OCI-LY7 (cell line): ENCODE measurements at regions not wholly inside any gene's neighbourhood (a gene's known extent, or its start where the extent isn't known, plus 50 kb on each side); places are given as distances from the start of the nearest gene placed in this dataset.

Experiments used
- BruUV-seq: library from RNA; stranded (reverse); fragments of 400-500 nt; replicated peaks from 2 replicates; lab custom pipeline; 2021; lab: Mats Ljungman, UMichigan
- CTCF ChIA-PET: fragments of 300-600 bp; sonication (Branson Sonifier 250); formaldehyde crosslinking; loops from one replicate; lab custom pipeline; 2022; ENCODE audit warnings: antibody characterized with exemption; ENCODE audit not compliant: unreplicated experiment; lab: Charles Lee
- POLR2A ChIA-PET: fragments of 300-600 bp; sonication (Branson Sonifier 250); formaldehyde crosslinking; loops from one replicate; lab custom pipeline; 2022; ENCODE audit warnings: antibody characterized with exemption; lab: Charles Lee
- DNase-seq: peaks from one replicate; pipeline ENCODE4 v3.0.0-alpha.2; 2015; ENCODE audit warnings: low spot score
- H2AFZ ChIP-seq: fragments of 200-600 bp; sonication (generic), shearing (Covaris generic); 2 replicates; pipeline ENCODE4 v1.6.1; 2014; ENCODE audit warnings: mild to moderate bottlenecking, antibody characterized with exemption, low read length, moderate library complexity
- H3K27ac ChIP-seq: fragments of 200-600 bp; sonication (generic); 2 replicates; pipeline ENCODE4 v1.5.1; 2014; ENCODE audit warnings: mixed run types, low read depth, mild to moderate bottlenecking, moderate library complexity, low read length, inconsistent platforms; ENCODE audit not compliant: poor library complexity, severe bottlenecking
- H3K36me3 ChIP-seq: fragments of 200-600 bp; sonication (generic); 2 replicates; pipeline ENCODE4 v1.6.1; 2014; ENCODE audit warnings: mild to moderate bottlenecking, antibody characterized with exemption, low read length, moderate library complexity, mixed read lengths; ENCODE audit not compliant: insufficient read depth
- H3K4me1 ChIP-seq: fragments of 200-600 bp; sonication (generic); 2 replicates; pipeline ENCODE4 v1.5.1; 2014; ENCODE audit warnings: mild to moderate bottlenecking, low read length; ENCODE audit not compliant: insufficient read depth, poor library complexity, severe bottlenecking
- H3K4me2 ChIP-seq: fragments of 200-600 bp; sonication (generic); 2 replicates; pipeline ENCODE4 v1.6.1; 2014; ENCODE audit warnings: mild to moderate bottlenecking, low read length
- H3K4me3 ChIP-seq: fragments of 200-600 bp; sonication (generic); 2 replicates; pipeline ENCODE4 v1.5.1; 2014; ENCODE audit warnings: mild to moderate bottlenecking, low read depth, low read length; ENCODE audit not compliant: poor library complexity, severe bottlenecking
- H3K79me2 ChIP-seq: fragments of 200-600 bp; sonication (generic); 2 replicates; pipeline ENCODE4 v1.6.1; 2016; ENCODE audit warnings: low read depth, mild to moderate bottlenecking, low read length, moderate library complexity, mixed read lengths; ENCODE audit not compliant: insufficient read depth
- H3K9me2 ChIP-seq: fragments of 200-600 bp; sonication (generic); 2 replicates; pipeline ENCODE4 v1.6.1; 2016; ENCODE audit warnings: mild to moderate bottlenecking, low read length, mixed read lengths; ENCODE audit not compliant: insufficient read depth
- H3K9me3 ChIP-seq: fragments of 200-600 bp; sonication (generic); 2 replicates; pipeline ENCODE4 v1.6.1; 2014; ENCODE audit warnings: mild to moderate bottlenecking, mixed run types, low read length, mixed read lengths
- H4K20me1 ChIP-seq: fragments of 200-600 bp; sonication (generic); 2 replicates; pipeline ENCODE4 v1.6.1; 2014; ENCODE audit warnings: mild to moderate bottlenecking, antibody characterized with exemption, low read length, moderate library complexity, mixed read lengths; ENCODE audit not compliant: insufficient read depth
- EZH2phosphoT487 ChIP-seq: fragments of 200-600 bp; sonication (generic); IDR thresholded peaks from 2 replicates; pipeline ENCODE4 v1.6.1; 2018; ENCODE audit warnings: low read depth, borderline replicate concordance, mild to moderate bottlenecking, mixed run types, antibody characterized with exemption, low read length, moderate library complexity, mixed read lengths
- intact Hi-C: fragments of 100-400 bp; cut with micrococcal nuclease; formaldehyde crosslinking; loops from one replicate; pipeline ENCODE4 v1.10.0; 2022; ENCODE audit not compliant: unreplicated experiment
- TF ChIP-seq, protein P1 (sequence below): fragments of 200-600 bp; sonication (generic); conservative IDR thresholded peaks from 2 replicates; pipeline ENCODE4 v1.5.1; 2014; ENCODE audit warnings: mild to moderate bottlenecking, antibody characterized with exemption, low read length, moderate library complexity, mixed read lengths

DNA sequence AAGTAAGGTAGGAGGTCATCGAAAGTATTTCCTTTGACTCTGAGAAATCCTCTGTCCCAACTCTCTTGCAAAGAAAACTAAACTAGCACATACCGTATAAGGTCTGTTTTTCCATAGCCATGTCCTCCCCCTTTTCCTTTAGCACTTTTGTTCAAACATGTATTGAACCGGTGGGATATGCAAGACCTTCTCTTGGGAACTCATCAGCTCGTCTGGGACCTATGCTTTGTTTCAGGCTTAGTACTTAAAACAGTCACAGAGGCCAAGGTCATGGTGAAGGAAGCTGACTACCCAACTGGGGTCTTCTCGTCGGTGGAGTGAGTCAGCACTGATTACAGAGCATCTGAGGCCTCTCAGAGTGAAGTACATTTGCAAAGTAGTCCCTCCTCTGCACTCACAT is 185.0 kb downstream of the ZBTB18 start:
- no peaks in the 10 kb centered on the region for H3K9me3 ChIP-seq
- BruUV-seq = no TSS peak
- H2AFZ ChIP-seq = no peak overlapping the region
- no peak for TF ChIP-seq EZH2phosphoT487
- TF ChIP-seq, protein P1, sequence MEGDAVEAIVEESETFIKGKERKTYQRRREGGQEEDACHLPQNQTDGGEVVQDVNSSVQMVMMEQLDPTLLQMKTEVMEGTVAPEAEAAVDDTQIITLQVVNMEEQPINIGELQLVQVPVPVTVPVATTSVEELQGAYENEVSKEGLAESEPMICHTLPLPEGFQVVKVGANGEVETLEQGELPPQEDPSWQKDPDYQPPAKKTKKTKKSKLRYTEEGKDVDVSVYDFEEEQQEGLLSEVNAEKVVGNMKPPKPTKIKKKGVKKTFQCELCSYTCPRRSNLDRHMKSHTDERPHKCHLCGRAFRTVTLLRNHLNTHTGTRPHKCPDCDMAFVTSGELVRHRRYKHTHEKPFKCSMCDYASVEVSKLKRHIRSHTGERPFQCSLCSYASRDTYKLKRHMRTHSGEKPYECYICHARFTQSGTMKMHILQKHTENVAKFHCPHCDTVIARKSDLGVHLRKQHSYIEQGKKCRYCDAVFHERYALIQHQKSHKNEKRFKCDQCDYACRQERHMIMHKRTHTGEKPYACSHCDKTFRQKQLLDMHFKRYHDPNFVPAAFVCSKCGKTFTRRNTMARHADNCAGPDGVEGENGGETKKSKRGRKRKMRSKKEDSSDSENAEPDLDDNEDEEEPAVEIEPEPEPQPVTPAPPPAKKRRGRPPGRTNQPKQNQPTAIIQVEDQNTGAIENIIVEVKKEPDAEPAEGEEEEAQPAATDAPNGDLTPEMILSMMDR = no peak
- H3K4me3 ChIP-seq = no peak overlapping the region
- ChIA-PET POLR2A (interaction anchor here (0.6 kb wide), 1 partner anchor 420 kb away, joined by 3 read pairs; no protein-coding TSS in a partner anchor), CTCF (no interaction called here)
- H4K20me1 ChIP-seq = no peaks in the 10 kb centered on the region
- H3K27ac ChIP-seq = no peak overlapping the region
- no peaks in the 10 kb centered on the region for H3K9me2 ChIP-seq
- no peaks in the 10 kb centered on the region for H3K79me2 ChIP-seq
- H3K36me3 ChIP-seq = no peaks in the 10 kb centered on the region
- no peaks in the 10 kb centered on the region for H3K4me1 ChIP-seq
- no peak for DNase-seq
- intact Hi-C loops = no loop called here
- H3K4me2 ChIP-seq = no peak overlapping the region

DNA sequence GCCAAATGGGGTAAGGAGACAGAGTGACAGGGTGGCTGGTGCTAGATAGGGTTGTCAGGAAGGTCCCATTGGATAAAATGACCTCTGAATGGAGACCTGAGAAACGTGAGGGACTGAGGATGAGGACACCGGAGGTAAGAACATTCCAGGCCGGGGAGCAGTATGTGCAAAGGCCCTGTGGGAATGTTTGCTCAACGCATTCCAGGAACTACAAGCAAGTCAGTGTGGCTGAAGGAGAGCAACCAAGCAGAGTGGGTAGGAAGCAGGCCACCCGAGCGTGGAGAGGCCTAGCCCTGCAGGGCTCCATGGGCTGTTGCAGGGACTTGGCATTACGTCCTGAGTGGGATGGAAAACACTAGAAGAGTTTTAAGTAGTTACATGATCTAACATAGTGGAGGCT is 185.6 kb downstream of the ZBTB18 start:
- Histone ChIP-seq H3K36me3 (no peaks in the 10 kb centered on the region), H3K9me2 (no peaks in the 10 kb centered on the region), H2AFZ (no peak overlapping the region), H3K79me2 (no peaks in the 10 kb centered on the region), H3K4me2 (no peak overlapping the region), H4K20me1 (no peaks in the 10 kb centered on the region), H3K9me3 (no peaks in the 10 kb centered on the region), H3K27ac (no peak overlapping the region), H3K4me1 (no peaks in the 10 kb centered on the region), H3K4me3 (no peak overlapping the region)
- no peak for DNase-seq
- intact Hi-C loops = no loop called here
- no peak for TF ChIP-seq EZH2phosphoT487
- TF ChIP-seq, protein P1 = no peak
- ChIA-PET POLR2A (no interaction called here), CTCF (no interaction called here)
- BruUV-seq = no TSS peak

DNA sequence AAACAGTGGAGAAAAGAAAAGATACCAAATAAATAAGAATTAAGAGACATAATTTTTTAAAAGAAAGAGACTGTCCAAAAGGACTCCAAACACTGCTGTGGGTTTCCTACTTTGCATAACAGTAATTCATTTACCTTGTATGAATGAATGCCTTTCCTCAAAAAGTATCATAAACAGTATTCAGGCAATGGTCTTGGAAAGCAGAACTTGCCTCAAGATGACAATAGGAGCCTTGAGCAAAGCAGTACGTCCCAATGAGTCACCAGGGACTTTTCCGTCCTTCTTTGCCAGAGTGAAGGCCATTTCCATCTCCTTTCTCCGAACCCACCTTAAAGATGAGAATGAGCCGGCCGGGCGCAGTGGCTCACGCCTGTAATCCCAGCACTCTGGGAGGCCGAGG is 186.4 kb downstream of the ZBTB18 start:
- CTCF ChIA-PET = no interaction called here
- H3K4me3 ChIP-seq = no peak overlapping the region
- H3K9me3 ChIP-seq = no peaks in the 10 kb centered on the region
- no peaks in the 10 kb centered on the region for H3K4me1 ChIP-seq
- no peak overlapping the region for H3K27ac ChIP-seq
- intact Hi-C loops = no loop called here
- H4K20me1 ChIP-seq = no peaks in the 10 kb centered on the region
- no peak for DNase-seq
- BruUV-seq = no TSS peak
- no peak overlapping the region for H2AFZ ChIP-seq
- H3K79me2 ChIP-seq = no peaks in the 10 kb centered on the region
- H3K36me3 ChIP-seq = no peaks in the 10 kb centered on the region
- TF ChIP-seq, protein P1 = no peak
- no peak for TF ChIP-seq EZH2phosphoT487
- no peak overlapping the region for H3K4me2 ChIP-seq
- POLR2A ChIA-PET = no interaction called here
- no peaks in the 10 kb centered on the region for H3K9me2 ChIP-seq
